Astrocyte (in vitro differentiated cells and primary cell): ENCODE measurements at regions not wholly inside any gene's neighbourhood (a gene's known extent, or its start where the extent isn't known, plus 50 kb on each side); places are given as distances from the start of the nearest gene placed in this dataset.
A peak's percentile ranks its signal among the peaks of the same experiment; 100 is the strongest.

Source experiments
- DNase-seq: peaks from one replicate; pipeline ENCODE4 v3.0.0-alpha.2; 2010; ENCODE audit warnings: low read depth
- FAIRE-seq: peaks from 2 replicates; lab custom pipeline; 2011; peaks lifted over from hg19 to GRCh38; lab: Jason Lieb, UNC
- H2AFZ ChIP-seq: 2 replicates; pipeline ENCODE4 v1.6.0; 2012; ENCODE audit warnings: low read depth, low read length, inconsistent platforms
- H3K27ac ChIP-seq: 2 replicates; pipeline ENCODE4 v1.5.1; 2011; ENCODE audit warnings: low read depth, low read length, inconsistent platforms
- H3K27me3 ChIP-seq: 2 replicates; pipeline ENCODE4 v1.6.0; 2011; ENCODE audit warnings: low read length, inconsistent platforms; ENCODE audit not compliant: insufficient read depth
- H3K36me3 ChIP-seq: 2 replicates; pipeline ENCODE4 v1.5.1; 2011; ENCODE audit warnings: low read length, inconsistent platforms; ENCODE audit not compliant: insufficient read depth
- H3K4me1 ChIP-seq: 2 replicates; pipeline ENCODE4 v1.5.1; 2011; ENCODE audit warnings: low read length, inconsistent platforms; ENCODE audit not compliant: insufficient read depth
- H3K4me2 ChIP-seq: 2 replicates; pipeline ENCODE4 v1.6.0; 2012; ENCODE audit warnings: low read length, inconsistent platforms
- H3K4me3 ChIP-seq: 2 replicates; pipeline ENCODE4 v1.5.1; 2011; ENCODE audit warnings: low read depth, mild to moderate bottlenecking, low read length, inconsistent platforms; ENCODE audit not compliant: insufficient read depth
- H3K79me2 ChIP-seq: 2 replicates; pipeline ENCODE4 v1.6.0; 2012; ENCODE audit warnings: mild to moderate bottlenecking, low read length, inconsistent platforms; ENCODE audit not compliant: insufficient read depth
- H3K9ac ChIP-seq: 2 replicates; pipeline ENCODE4 v1.6.0; 2012; ENCODE audit warnings: mild to moderate bottlenecking, low read length, inconsistent platforms
- H3K9me3 ChIP-seq: 2 replicates; pipeline ENCODE4 v1.5.1; 2012; ENCODE audit warnings: low read depth, mild to moderate bottlenecking, low read length, inconsistent platforms; ENCODE audit not compliant: insufficient read depth
- H4K20me1 ChIP-seq: 2 replicates; pipeline ENCODE4 v1.6.0; 2012; ENCODE audit warnings: low read length, inconsistent platforms; ENCODE audit not compliant: insufficient read depth
- H3K27ac Mint-ChIP-seq: one replicate; pipeline ENCODE4 v1.8.0; 2021; ENCODE audit warnings: mild to moderate bottlenecking, mixed read lengths; ENCODE audit not compliant: unreplicated experiment
- H3K27me3 Mint-ChIP-seq: one replicate; pipeline ENCODE4 v1.8.0; 2021; ENCODE audit warnings: low read depth, mixed read lengths; ENCODE audit not compliant: unreplicated experiment
- H3K36me3 Mint-ChIP-seq: one replicate; pipeline ENCODE4 v1.8.0; 2021; ENCODE audit warnings: low read depth, mixed read lengths; ENCODE audit not compliant: unreplicated experiment
- H3K4me1 Mint-ChIP-seq: one replicate; pipeline ENCODE4 v1.8.0; 2021; ENCODE audit warnings: low read depth, mixed read lengths; ENCODE audit not compliant: unreplicated experiment
- H3K4me3 Mint-ChIP-seq: one replicate; pipeline ENCODE4 v1.8.0; 2021; ENCODE audit warnings: mild to moderate bottlenecking, moderate library complexity, mixed read lengths; ENCODE audit not compliant: unreplicated experiment
- H3K9me3 Mint-ChIP-seq: one replicate; pipeline ENCODE4 v1.8.0; 2021; ENCODE audit warnings: mild to moderate bottlenecking, mixed read lengths; ENCODE audit not compliant: unreplicated experiment
- EZH2 ChIP-seq: IDR thresholded peaks from 2 replicates; pipeline ENCODE4 v1.6.1; 2012; ENCODE audit warnings: mild to moderate bottlenecking, low read length, inconsistent platforms; ENCODE audit not compliant: insufficient read depth
- TF ChIP-seq, protein P1 (sequence below): IDR thresholded peaks from 2 replicates; pipeline ENCODE4 v1.5.1; 2011; ENCODE audit warnings: low read depth, mild to moderate bottlenecking, inconsistent platforms, low read length, moderate library complexity; ENCODE audit not compliant: insufficient read depth

DNA sequence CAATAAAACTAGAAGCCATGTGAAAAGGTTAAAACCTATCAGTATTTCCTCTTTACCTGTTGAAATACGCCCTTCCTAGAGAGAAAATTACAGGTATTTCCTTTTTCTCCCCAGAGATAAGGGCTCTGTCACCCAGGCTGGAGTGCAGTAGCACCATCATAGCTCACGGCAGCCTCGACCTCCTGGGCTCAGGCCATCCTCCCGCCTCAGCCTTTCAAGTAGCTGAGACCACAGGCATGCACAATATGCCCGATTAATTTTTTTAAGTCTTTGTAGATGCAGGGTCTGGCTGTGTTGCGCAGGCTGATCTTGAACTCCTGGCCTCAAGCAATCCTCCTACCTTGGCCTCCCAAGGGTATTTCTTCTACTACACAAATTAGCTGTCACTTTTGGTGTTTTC, 154.4 kb downstream of the HNRNPD start:
- no peaks in the 10 kb centered on the region for H4K20me1 ChIP-seq
- H3K27me3 ChIP-seq = no peaks in the 10 kb centered on the region
- H3K9me3 Mint-ChIP-seq = peaks cover 2% of the 10 kb centered on the region
- no peak overlapping the region for H3K27ac Mint-ChIP-seq
- H3K27me3 Mint-ChIP-seq = peaks cover 16% of the 10 kb centered on the region
- H3K79me2 ChIP-seq = no peaks in the 10 kb centered on the region
- H3K4me1 ChIP-seq = no peaks in the 10 kb centered on the region
- H3K4me3 Mint-ChIP-seq = no peak overlapping the region
- FAIRE-seq = no peak
- no peaks in the 10 kb centered on the region for H3K36me3 ChIP-seq
- H3K4me2 ChIP-seq = no peak overlapping the region
- no peak for DNase-seq
- no peak overlapping the region for H3K4me3 ChIP-seq
- no peak for TF ChIP-seq EZH2
- TF ChIP-seq, protein P1, sequence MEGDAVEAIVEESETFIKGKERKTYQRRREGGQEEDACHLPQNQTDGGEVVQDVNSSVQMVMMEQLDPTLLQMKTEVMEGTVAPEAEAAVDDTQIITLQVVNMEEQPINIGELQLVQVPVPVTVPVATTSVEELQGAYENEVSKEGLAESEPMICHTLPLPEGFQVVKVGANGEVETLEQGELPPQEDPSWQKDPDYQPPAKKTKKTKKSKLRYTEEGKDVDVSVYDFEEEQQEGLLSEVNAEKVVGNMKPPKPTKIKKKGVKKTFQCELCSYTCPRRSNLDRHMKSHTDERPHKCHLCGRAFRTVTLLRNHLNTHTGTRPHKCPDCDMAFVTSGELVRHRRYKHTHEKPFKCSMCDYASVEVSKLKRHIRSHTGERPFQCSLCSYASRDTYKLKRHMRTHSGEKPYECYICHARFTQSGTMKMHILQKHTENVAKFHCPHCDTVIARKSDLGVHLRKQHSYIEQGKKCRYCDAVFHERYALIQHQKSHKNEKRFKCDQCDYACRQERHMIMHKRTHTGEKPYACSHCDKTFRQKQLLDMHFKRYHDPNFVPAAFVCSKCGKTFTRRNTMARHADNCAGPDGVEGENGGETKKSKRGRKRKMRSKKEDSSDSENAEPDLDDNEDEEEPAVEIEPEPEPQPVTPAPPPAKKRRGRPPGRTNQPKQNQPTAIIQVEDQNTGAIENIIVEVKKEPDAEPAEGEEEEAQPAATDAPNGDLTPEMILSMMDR = no peak
- no peak overlapping the region for H2AFZ ChIP-seq
- H3K4me1 Mint-ChIP-seq = peaks cover 2% of the 10 kb centered on the region
- H3K36me3 Mint-ChIP-seq = no peaks in the 10 kb centered on the region
- H3K9ac ChIP-seq = no peak overlapping the region
- peaks cover 2% of the 10 kb centered on the region for H3K9me3 ChIP-seq
- H3K27ac ChIP-seq = no peak overlapping the region

DNA sequence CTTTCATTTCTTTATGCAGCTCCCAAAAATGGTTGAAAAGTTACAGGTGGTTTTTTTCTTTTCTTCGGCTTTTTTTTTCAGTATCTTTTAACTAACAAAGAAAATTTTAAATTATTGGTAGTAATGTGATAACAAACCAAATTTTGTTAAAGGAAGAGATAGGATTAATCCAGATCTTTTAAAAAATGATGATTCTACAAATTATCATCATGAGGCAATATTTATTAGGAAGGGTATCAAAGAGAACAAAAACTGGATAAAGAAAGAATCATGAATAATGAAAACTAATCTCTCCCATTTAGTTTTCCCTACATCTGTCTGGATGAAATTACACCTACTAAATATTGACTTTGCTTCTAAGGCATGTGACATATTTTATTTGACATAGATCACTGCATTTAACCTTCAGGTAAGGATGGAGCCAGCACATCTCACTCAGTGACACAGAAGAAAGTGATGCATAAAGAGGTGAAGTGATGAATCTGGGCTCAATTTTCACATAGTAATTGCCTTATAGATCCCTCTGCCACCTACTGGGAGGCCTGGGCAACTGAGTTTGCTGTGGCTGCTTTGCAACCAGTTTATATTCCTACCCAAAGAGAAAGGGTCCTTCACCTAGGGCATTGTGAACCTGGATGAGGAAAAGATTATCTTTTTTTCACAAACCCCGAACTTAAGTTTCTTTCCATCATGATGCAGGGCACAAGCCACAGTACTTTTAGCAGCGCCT, 155.6 kb downstream of the HNRNPD start:
- H4K20me1 ChIP-seq = no peaks in the 10 kb centered on the region
- H3K27ac ChIP-seq = no peak overlapping the region
- no peak overlapping the region for H3K4me2 ChIP-seq
- no peak for FAIRE-seq
- TF ChIP-seq EZH2 = no peak
- TF ChIP-seq, protein P1 = peak; percentile 34
- DNase-seq = no peak
- peaks cover 16% of the 10 kb centered on the region for H3K27me3 Mint-ChIP-seq
- H3K9me3 Mint-ChIP-seq = peaks cover 2% of the 10 kb centered on the region
- no peak overlapping the region for H3K9ac ChIP-seq
- H3K4me3 Mint-ChIP-seq = no peak overlapping the region
- H3K79me2 ChIP-seq = no peaks in the 10 kb centered on the region
- no peak overlapping the region for H2AFZ ChIP-seq
- no peak overlapping the region for H3K4me3 ChIP-seq
- H3K36me3 ChIP-seq = no peaks in the 10 kb centered on the region
- H3K4me1 ChIP-seq = no peaks in the 10 kb centered on the region
- no peaks in the 10 kb centered on the region for H3K27me3 ChIP-seq
- H3K27ac Mint-ChIP-seq = no peak overlapping the region
- peaks cover 2% of the 10 kb centered on the region for H3K9me3 ChIP-seq
- H3K4me1 Mint-ChIP-seq = no peaks in the 10 kb centered on the region
- H3K36me3 Mint-ChIP-seq = no peaks in the 10 kb centered on the region

DNA sequence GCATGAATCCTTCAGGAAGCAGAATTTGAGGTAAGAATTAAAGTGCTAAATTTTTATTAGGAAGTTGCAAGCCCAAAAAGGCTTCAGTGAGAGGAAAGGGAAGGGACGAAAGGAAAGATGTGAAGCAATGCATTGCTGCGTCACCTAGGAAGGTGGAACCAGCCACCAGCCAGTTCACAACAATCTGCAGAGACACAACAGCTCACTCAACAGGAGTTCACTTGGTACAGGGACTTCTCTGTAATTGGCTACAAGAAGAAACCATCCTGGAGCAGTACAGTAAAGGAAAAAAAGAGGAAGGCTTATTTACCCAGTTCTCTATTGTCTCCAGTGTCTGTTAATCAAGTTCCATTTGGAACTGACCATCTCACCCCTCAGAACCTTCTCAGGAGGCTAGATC, 157.6 kb downstream of the HNRNPD start:
- Histone ChIP-seq H4K20me1 (no peaks in the 10 kb centered on the region), H3K9ac (no peak overlapping the region), H3K27me3 (no peaks in the 10 kb centered on the region), H3K27ac (no peak overlapping the region), H3K4me3 (no peak overlapping the region), H3K4me2 (no peak overlapping the region), H3K4me1 (no peaks in the 10 kb centered on the region), H2AFZ (no peak overlapping the region), H3K79me2 (no peaks in the 10 kb centered on the region), H3K36me3 (no peaks in the 10 kb centered on the region), H3K9me3 (peaks cover 2% of the 10 kb centered on the region)
- TF ChIP-seq, protein P1 = no peak
- no peak for TF ChIP-seq EZH2
- no peak overlapping the region for H3K4me3 Mint-ChIP-seq
- no peaks in the 10 kb centered on the region for H3K4me1 Mint-ChIP-seq
- FAIRE-seq (no peak), DNase-seq (no peak)
- H3K9me3 Mint-ChIP-seq = peaks cover 2% of the 10 kb centered on the region
- no peak overlapping the region for H3K27ac Mint-ChIP-seq
- peaks cover 17% of the 10 kb centered on the region for H3K27me3 Mint-ChIP-seq
- H3K36me3 Mint-ChIP-seq = no peaks in the 10 kb centered on the region
